Fibroblast of mammary gland (primary cell): ENCODE measurements at regions not wholly inside any gene's neighbourhood (a gene's known extent, or its start where the extent isn't known, plus 50 kb on each side); places are given as distances from the start of the nearest gene placed in this dataset.

ENCODE experiments used
- DNase-seq: peaks from one replicate; pipeline ENCODE4 v3.0.0-alpha.2; 2010; ENCODE audit warnings: low read depth
- H3K4me3 ChIP-seq: 2 replicates; pipeline ENCODE4 v1.5.1; 2011; ENCODE audit warnings: low read depth, mild to moderate bottlenecking, low read length, moderate library complexity; ENCODE audit not compliant: control insufficient read depth
- CTCF ChIP-seq: conservative IDR thresholded peaks from 2 replicates; pipeline ENCODE4 v1.5.1; 2011; ENCODE audit warnings: low read depth, low read length, inconsistent platforms; ENCODE audit not compliant: control insufficient read depth, insufficient read depth

GRCh38 chr15:23983500-23984259 is 296.6 kb upstream of the NDN start:
- DNase-seq, result no peak

DNA sequence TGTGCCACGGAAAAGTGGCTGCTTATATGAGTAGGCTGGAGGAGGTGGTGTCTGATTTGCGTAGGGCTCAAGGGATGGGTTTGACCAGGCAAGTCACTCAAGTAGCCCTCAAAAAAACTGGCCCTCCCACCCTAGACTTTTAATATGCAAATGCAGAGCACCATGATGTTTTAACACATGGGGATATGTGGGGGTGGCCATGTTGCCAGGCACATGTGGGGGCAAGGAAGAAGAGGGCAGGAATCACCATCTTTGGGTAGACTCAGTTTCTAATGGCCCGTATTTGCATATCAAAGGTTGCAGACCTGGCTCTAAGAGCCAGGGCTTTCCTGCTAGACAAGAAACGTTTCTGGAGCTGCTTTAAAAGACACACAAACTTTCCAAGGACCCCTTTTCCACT is 307.2 kb upstream of the NDN start:
- DNase-seq, result no peak
- no peak overlapping the region for H3K4me3 ChIP-seq
- TF ChIP-seq CTCF, result no peak

More at GRCh38 chr15:23983500-23984259, 296.6 kb upstream of the NDN start:
- no peak overlapping the region for H3K4me3 ChIP-seq
- no peak for TF ChIP-seq CTCF

- DNase-seq, result no peak
- no peak for TF ChIP-seq CTCF
- no peak overlapping the region for H3K4me3 ChIP-seq
Measured at GRCh38 chr15:23998056-23998455, 311.0 kb upstream of the NDN start.

DNA sequence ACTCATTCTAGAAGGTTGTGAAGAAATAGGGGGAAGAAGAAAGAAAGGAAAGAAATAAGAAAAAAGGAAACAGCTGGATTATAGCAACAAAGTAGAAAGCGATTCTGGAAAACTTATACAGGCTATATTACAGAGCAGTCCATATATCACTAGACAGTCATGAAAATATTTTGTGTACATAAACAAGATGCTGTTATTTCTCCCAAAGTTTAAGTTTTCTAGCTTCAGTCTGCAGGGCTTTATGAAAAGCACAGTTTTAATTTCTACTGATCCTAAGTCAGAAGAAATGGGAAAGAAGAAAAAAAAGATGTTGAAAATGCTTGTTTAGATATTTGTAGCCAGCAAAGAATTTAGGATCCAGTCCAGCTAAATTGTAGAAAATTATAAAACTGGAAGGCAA is 321.4 kb upstream of the NDN start:
- no peak for TF ChIP-seq CTCF
- no peak for DNase-seq
- no peak overlapping the region for H3K4me3 ChIP-seq

DNA sequence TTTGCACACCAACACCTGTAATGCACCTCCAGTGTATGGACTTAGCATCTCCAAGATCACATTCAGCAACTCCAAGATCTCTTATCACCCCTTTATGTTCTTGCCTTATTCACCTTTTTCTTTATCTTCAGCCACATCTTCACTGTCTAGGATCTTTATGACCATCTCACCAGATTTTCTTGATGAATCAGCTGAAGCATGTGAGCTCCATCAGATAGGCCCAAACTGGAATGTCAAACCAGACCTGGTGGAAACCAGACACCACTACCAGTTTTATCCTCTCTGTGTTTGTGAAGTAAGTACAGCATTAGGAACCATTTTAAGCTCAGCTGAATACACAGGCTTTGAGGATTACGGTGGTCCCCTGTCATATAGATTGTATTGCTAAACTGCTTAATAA is 330.4 kb upstream of the NDN start:
- no peak overlapping the region for H3K4me3 ChIP-seq
- no peak for TF ChIP-seq CTCF
- DNase-seq, result no peak

- no peak overlapping the region for H3K4me3 ChIP-seq
- DNase-seq, result no peak
- TF ChIP-seq CTCF, result no peak
Measured at GRCh38 chr15:24039683-24040082, 352.6 kb upstream of the NDN start.
